K562 (cell line): ENCODE measurements at regions not wholly inside any gene's neighbourhood (a gene's known extent, or its start where the extent isn't known, plus 50 kb on each side); places are given as distances from the start of the nearest gene placed in this dataset.

Experiments
- ATAC-seq: fragments of 200-7000 bp; cut with Tn5 transposase; 3 replicates; pipeline ENCODE4 v1.9.1; 2020; ENCODE audit warnings: moderate library complexity
- BruUV-seq: library from RNA; stranded (reverse); fragments of 400-500 nt; replicated peaks from 2 replicates; lab custom pipeline; 2021; lab: Mats Ljungman, UMichigan
- CTCF ChIA-PET: fragments of 300-600 bp; formaldehyde crosslinking; extraction: SDS; loops from one replicate; lab custom pipeline; 2021; ENCODE audit warnings: low intra/inter-chr PET ratio; lab: Yijun Ruan, JAX
- POLR2A ChIA-PET: fragments of 300-600, 350-650 bp; sonication (Branson Sonifier 250); formaldehyde crosslinking; extraction: SDS; loops from one replicate; lab custom pipeline; 2021; ENCODE audit warnings: antibody characterized with exemption, inconsistent platforms; lab: Yijun Ruan, JAX
- DNase-seq, 4 experiments: peaks; one replicate each; pipeline versions ENCODE4 v3.0.0 to v3.0.0-alpha.2; 2011 to 2018; ENCODE audit warnings: low spot score in 3 of 4, mixed read lengths in 3 of 4; ENCODE audit errors: extremely low read depth in 1 of 4
- FAIRE-seq: peaks from 2 replicates; lab custom pipeline; 2011; peaks lifted over from hg19 to GRCh38; lab: Jason Lieb, UNC
- H2AFZ ChIP-seq: 2 replicates; pipeline ENCODE4 v1.6.0; 2011; ENCODE audit warnings: low read depth, low read length, control low read depth, inconsistent platforms
- H3K27ac ChIP-seq: fragments of 200-600 bp; 3 replicates; pipeline ENCODE4 v1.8.0; 2011; ENCODE audit warnings: low read depth, mild to moderate bottlenecking, control low read depth, inconsistent platforms, low read length, moderate library complexity, mixed read lengths; ENCODE audit errors: extremely low read depth
- H3K27me3 ChIP-seq, 2 experiments: fragments of 300-600 bp in 1 of 2; 2 replicates in 1 of 2; 3 replicates in 1 of 2; pipeline versions ENCODE4 v1.6.0 to v1.8.0; 2011; ENCODE audit warnings: inconsistent platforms in 2 of 2, low read length in 2 of 2, mild to moderate bottlenecking in 1 of 2, mixed read lengths in 1 of 2, moderate library complexity in 1 of 2; ENCODE audit not compliant: control insufficient read depth in 2 of 2, insufficient read depth in 2 of 2
- H3K36me3 ChIP-seq: fragments of 300-600 bp; 3 replicates; pipeline ENCODE4 v1.8.0; 2011; ENCODE audit warnings: mild to moderate bottlenecking, low read length, inconsistent platforms; ENCODE audit not compliant: control insufficient read depth, insufficient read depth
- H3K4me1 ChIP-seq, 2 experiments: fragments of 200-600 bp in 1 of 2; replicated peaks in 1 of 2; 2 replicates in 1 of 2; 3 replicates in 1 of 2; pipeline versions ENCODE4 v1.5.1 to v1.8.0; 2011; ENCODE audit warnings: inconsistent platforms in 2 of 2, low read length in 2 of 2, mild to moderate bottlenecking in 1 of 2, mixed read lengths in 1 of 2, moderate library complexity in 1 of 2; ENCODE audit not compliant: control insufficient read depth in 2 of 2, insufficient read depth in 2 of 2
- H3K4me2 ChIP-seq: 2 replicates; pipeline ENCODE4 v1.6.1; 2011; ENCODE audit warnings: low read length, control low read depth, inconsistent platforms, mixed read lengths; ENCODE audit not compliant: insufficient read depth
- H3K4me3 ChIP-seq: fragments of 200-600 bp; sonication (generic), shearing (Covaris generic); 2 replicates; pipeline ENCODE4 v1.5.1; 2016; ENCODE audit warnings: control low read depth, inconsistent platforms
- H3K79me2 ChIP-seq: fragments of 200-600 bp; 3 replicates; pipeline ENCODE4 v1.8.0; 2011; ENCODE audit warnings: low read length, inconsistent platforms; ENCODE audit not compliant: control insufficient read depth, insufficient read depth
- H3K9ac ChIP-seq, 2 experiments: 2 replicates each; pipeline versions ENCODE4 v1.6.0 to v1.6.1; 2011; ENCODE audit warnings: low read depth in 2 of 2, low read length in 2 of 2, control low read depth in 1 of 2, inconsistent platforms in 1 of 2, mild to moderate bottlenecking in 1 of 2, mixed read lengths in 1 of 2; ENCODE audit not compliant: insufficient read depth in 1 of 2
- H3K9me1 ChIP-seq: one replicate; pipeline ENCODE4 v1.6.0; 2011; ENCODE audit warnings: inconsistent platforms, mild to moderate bottlenecking, low read length, moderate library complexity; ENCODE audit not compliant: control insufficient read depth, insufficient read depth
- H3K9me3 ChIP-seq: replicated peaks from 2 replicates; pipeline ENCODE4 v1.5.1; 2011; ENCODE audit warnings: low read depth, low read length, inconsistent platforms; ENCODE audit not compliant: control insufficient read depth, insufficient read depth
- H4K20me1 ChIP-seq: replicated peaks from 2 replicates; pipeline ENCODE4 v1.6.1; 2011; ENCODE audit warnings: low read length, inconsistent platforms, mixed read lengths; ENCODE audit not compliant: control insufficient read depth, insufficient read depth
- HDAC3 ChIP-seq: fragments of 450-650 bp; IDR thresholded peaks from 2 replicates; pipeline ENCODE4 v1.6.1; 2018; ENCODE audit warnings: borderline replicate concordance, mild to moderate bottlenecking, moderate library complexity; ENCODE audit not compliant: partially characterized antibody
- HINFP ChIP-seq: fragments of 450-650 bp; conservative IDR thresholded peaks from 2 replicates; pipeline ENCODE4 v1.6.1; 2016; ENCODE audit warnings: missing genetic modification characterization, low read depth, mild to moderate bottlenecking, control low read depth, missing compliant biosample characterization
- KDM5B ChIP-seq: fragments of 200-600 bp; sonication (generic); IDR thresholded peaks from 2 replicates; pipeline ENCODE4 v1.6.1; 2012; ENCODE audit warnings: low read depth, mild to moderate bottlenecking, moderate library complexity, low read length, control low read depth, inconsistent platforms; ENCODE audit not compliant: insufficient replicate concordance
- PHB ChIP-seq: fragments of 250-450 bp; sonication (Bioruptor Pico); IDR thresholded peaks from 2 replicates; pipeline ENCODE4 v1.5.0; 2021
- SOX6 ChIP-seq: fragments of 450-650 bp; IDR thresholded peaks from 2 replicates; pipeline ENCODE4 v1.6.1; 2014; ENCODE audit warnings: mild to moderate bottlenecking
- WGBS: fragments of 100-300 bp; shearing (Covaris generic); methylation state at CpG from one replicate; pipeline ENCODE4 v1.1.6; 2016; ENCODE audit warnings: low coverage, mixed read lengths; ENCODE audit not compliant: insufficient coverage; ENCODE audit errors: missing lambda C conversion rate; 5-methylcytosine and 5-hydroxymethylcytosine counted together
- in situ Hi-C: fragments of 300-500 bp; cut with MboI; formaldehyde crosslinking; loops from 4 replicates; pipeline ENCODE4 v1.15.0; 2018; ENCODE audit warnings: inconsistent platforms, mixed read lengths
- intact Hi-C: fragments of 100-400 bp; cut with micrococcal nuclease; formaldehyde crosslinking; loops from 2 replicates; pipeline ENCODE4 v1.14.2; 2022
- TF ChIP-seq, protein P1 (sequence below): fragments of 200-400 bp; formaldehyde crosslinking; IDR thresholded peaks from 2 replicates; pipeline ENCODE4 v1.6.1; 2017; ENCODE audit warnings: mild to moderate bottlenecking, low read depth, low read length, moderate library complexity
- TF ChIP-seq, protein P2 (sequence below): fragments of 450-650 bp; formaldehyde crosslinking; IDR thresholded peaks from 2 replicates; pipeline ENCODE4 v1.4.0; 2020; ENCODE audit warnings: mild to moderate bottlenecking, moderate library complexity

DNA sequence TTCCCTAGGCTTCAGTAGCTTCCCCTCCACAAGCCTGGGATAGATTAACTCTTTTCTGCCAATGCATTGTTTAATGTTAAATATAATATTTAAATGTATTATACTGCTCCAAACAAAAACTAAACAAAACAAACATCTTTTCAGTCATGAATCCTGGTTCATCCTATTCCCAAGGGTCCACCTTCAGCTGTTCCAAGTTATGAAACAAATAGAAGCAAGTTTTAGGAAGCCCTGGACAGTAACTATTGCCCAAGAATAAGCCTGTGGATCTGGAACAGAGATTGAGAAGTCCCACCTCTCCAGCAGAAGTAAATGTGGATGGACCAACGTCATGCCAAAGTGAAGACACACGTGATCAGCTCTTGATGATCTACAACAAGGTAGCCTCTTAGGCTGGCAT lies 408.1 kb downstream of the SETD4 start:
- no peaks in the 10 kb centered on the region for H3K4me1 ChIP-seq
- POLR2A ChIA-PET: interaction anchor here (0.6 kb wide), 1 partner anchor 42 kb away, joined by 3 read pairs; no protein-coding TSS in a partner anchor
- H3K36me3 ChIP-seq: no peaks in the 10 kb centered on the region
- no TSS peak for BruUV-seq
- H3K4me2 ChIP-seq: no peak overlapping the region
- DNase-seq: no peak
- no peaks in the 10 kb centered on the region for H3K9me3 ChIP-seq
- no peak overlapping the region for H3K4me3 ChIP-seq
- no peak overlapping the region for H3K27ac ChIP-seq
- H4K20me1 ChIP-seq: 0 out of 2 replicates have a peak, but pooled peaks cover 5% of the 10 kb centered on the region
- 0% methylated on average over 2 of the region's 2 CpGs for WGBS
- no peaks in the 10 kb centered on the region for H3K79me2 ChIP-seq
- H3K9me1 ChIP-seq: no peaks in the 10 kb centered on the region
- in situ Hi-C loops (no loop called here), intact Hi-C loops (no loop called here)
- H3K27me3 ChIP-seq: peaks cover 29 to 39% of the 10 kb centered on the region in 2 experiments
- ATAC-seq: no peak
- FAIRE-seq: no peak
- CTCF ChIA-PET: no interaction called here
- no peak overlapping the region for H3K9ac ChIP-seq
- no peak overlapping the region for H2AFZ ChIP-seq
- TF ChIP-seq KDM5B (no peak), PHB (CRISPR knock-in tag) (no peak), HDAC3 (no peak), HINFP (tag) (no peak), SOX6 (no peak)
- TF ChIP-seq, protein P1, sequence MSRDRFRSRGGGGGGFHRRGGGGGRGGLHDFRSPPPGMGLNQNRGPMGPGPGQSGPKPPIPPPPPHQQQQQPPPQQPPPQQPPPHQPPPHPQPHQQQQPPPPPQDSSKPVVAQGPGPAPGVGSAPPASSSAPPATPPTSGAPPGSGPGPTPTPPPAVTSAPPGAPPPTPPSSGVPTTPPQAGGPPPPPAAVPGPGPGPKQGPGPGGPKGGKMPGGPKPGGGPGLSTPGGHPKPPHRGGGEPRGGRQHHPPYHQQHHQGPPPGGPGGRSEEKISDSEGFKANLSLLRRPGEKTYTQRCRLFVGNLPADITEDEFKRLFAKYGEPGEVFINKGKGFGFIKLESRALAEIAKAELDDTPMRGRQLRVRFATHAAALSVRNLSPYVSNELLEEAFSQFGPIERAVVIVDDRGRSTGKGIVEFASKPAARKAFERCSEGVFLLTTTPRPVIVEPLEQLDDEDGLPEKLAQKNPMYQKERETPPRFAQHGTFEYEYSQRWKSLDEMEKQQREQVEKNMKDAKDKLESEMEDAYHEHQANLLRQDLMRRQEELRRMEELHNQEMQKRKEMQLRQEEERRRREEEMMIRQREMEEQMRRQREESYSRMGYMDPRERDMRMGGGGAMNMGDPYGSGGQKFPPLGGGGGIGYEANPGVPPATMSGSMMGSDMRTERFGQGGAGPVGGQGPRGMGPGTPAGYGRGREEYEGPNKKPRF: no peak
- TF ChIP-seq, protein P2, sequence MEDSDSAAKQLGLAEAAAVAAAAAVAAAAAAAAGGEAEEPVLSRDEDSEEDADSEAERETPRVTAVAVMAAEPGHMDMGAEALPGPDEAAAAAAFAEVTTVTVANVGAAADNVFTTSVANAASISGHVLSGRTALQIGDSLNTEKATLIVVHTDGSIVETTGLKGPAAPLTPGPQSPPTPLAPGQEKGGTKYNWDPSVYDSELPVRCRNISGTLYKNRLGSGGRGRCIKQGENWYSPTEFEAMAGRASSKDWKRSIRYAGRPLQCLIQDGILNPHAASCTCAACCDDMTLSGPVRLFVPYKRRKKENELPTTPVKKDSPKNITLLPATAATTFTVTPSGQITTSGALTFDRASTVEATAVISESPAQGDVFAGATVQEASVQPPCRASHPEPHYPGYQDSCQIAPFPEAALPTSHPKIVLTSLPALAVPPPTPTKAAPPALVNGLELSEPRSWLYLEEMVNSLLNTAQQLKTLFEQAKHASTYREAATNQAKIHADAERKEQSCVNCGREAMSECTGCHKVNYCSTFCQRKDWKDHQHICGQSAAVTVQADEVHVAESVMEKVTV (CRISPR knock-in tag): no peak
